GM04504 (cell line): ENCODE measurements at regions not wholly inside any gene's neighbourhood (a gene's known extent, or its start where the extent isn't known, plus 50 kb on each side); places are given as distances from the start of the nearest gene placed in this dataset.

Experiments used
- DNase-seq: peaks from one replicate; pipeline ENCODE4 v3.0.0-alpha.2; 2012; ENCODE audit warnings: low read depth

- no peak for DNase-seq
Measured at GRCh38 chr21:15241997-15242736, 177.4 kb upstream of the NRIP1 start.

GRCh38 chr21:15242906-15243305, 178.1 kb upstream of the NRIP1 start:
- DNase-seq = no peak

GRCh38 chr21:15243406-15243805, 178.6 kb upstream of the NRIP1 start:
- no peak for DNase-seq

GRCh38 chr21:15247613-15248012, 182.8 kb upstream of the NRIP1 start:
- DNase-seq = no peak

GRCh38 chr21:15249285-15249993, 184.6 kb upstream of the NRIP1 start:
- DNase-seq = no peak

GRCh38 chr21:15250384-15250783, 185.6 kb upstream of the NRIP1 start:
- DNase-seq = no peak

- no peak for DNase-seq
Measured at GRCh38 chr21:15252431-15252830, 187.6 kb upstream of the NRIP1 start.

GRCh38 chr21:15254111-15254510, 189.3 kb upstream of the NRIP1 start:
- no peak for DNase-seq

- no peak for DNase-seq
Measured at GRCh38 chr21:15255261-15255660, 190.5 kb upstream of the NRIP1 start.

- DNase-seq = no peak
Measured at GRCh38 chr21:15255763-15256162, 191.0 kb upstream of the NRIP1 start.

GRCh38 chr21:15256996-15257395, 192.2 kb upstream of the NRIP1 start:
- no peak for DNase-seq

GRCh38 chr21:15257646-15258045, 192.8 kb upstream of the NRIP1 start:
- DNase-seq = no peak

- no peak for DNase-seq
Measured at GRCh38 chr21:15259824-15260223, 195.0 kb upstream of the NRIP1 start.

- DNase-seq = no peak
Measured at GRCh38 chr21:15260604-15261003, 195.8 kb upstream of the NRIP1 start.

- DNase-seq = no peak
Measured at GRCh38 chr21:15264084-15264665, 199.4 kb upstream of the NRIP1 start.

- no peak for DNase-seq
Measured at GRCh38 chr21:15272171-15272570, 207.4 kb upstream of the NRIP1 start.

- DNase-seq = no peak
Measured at GRCh38 chr21:15272591-15272990, 207.8 kb upstream of the NRIP1 start.

- no peak for DNase-seq
Measured at GRCh38 chr21:15273244-15273643, 208.4 kb upstream of the NRIP1 start.

GRCh38 chr21:15274701-15275485, 210.1 kb upstream of the NRIP1 start:
- DNase-seq = no peak

- DNase-seq = no peak
Measured at GRCh38 chr21:15275615-15276235, 210.9 kb upstream of the NRIP1 start.

GRCh38 chr21:15276243-15276642, 211.4 kb upstream of the NRIP1 start:
- no peak for DNase-seq

- DNase-seq = no peak
Measured at GRCh38 chr21:15277466-15277865, 212.7 kb upstream of the NRIP1 start.
